Skeletal muscle tissue (tissue), 3 donors: ENCODE measurements at regions not wholly inside any gene's neighbourhood (a gene's known extent, or its start where the extent isn't known, plus 50 kb on each side); places are given as distances from the start of the nearest gene placed in this dataset.

Source experiments
- H3K27ac ChIP-seq: one replicate; pipeline ENCODE4 v1.7.0; 2013; ENCODE audit warnings: mild to moderate bottlenecking, low read depth, low read length, inconsistent platforms
- H3K27me3 ChIP-seq, 3 donors: one replicate each; pipeline ENCODE4 v1.7.0; 2013; ENCODE audit warnings: low read length in 3 of 3; ENCODE audit not compliant: control insufficient read depth in 3 of 3, insufficient read depth in 3 of 3
- H3K36me3 ChIP-seq, 3 donors: one replicate each; pipeline ENCODE4 v1.7.0; 2013; ENCODE audit warnings: low read length in 3 of 3; ENCODE audit not compliant: control insufficient read depth in 3 of 3, insufficient read depth in 3 of 3
- H3K4me1 ChIP-seq, 3 donors: one replicate each; pipeline ENCODE4 v1.7.0; 2013; ENCODE audit warnings: low read length in 3 of 3, mild to moderate bottlenecking in 3 of 3; ENCODE audit not compliant: control insufficient read depth in 3 of 3, insufficient read depth in 3 of 3
- H3K4me3 ChIP-seq, 3 donors: one replicate each; pipeline ENCODE4 v1.7.0; 2013; ENCODE audit warnings: low read length in 3 of 3
- H3K9ac ChIP-seq, 3 donors: one replicate each; pipeline ENCODE4 v1.7.0; 2013; ENCODE audit warnings: low read length in 3 of 3, mild to moderate bottlenecking in 3 of 3, moderate library complexity in 2 of 3, low read depth in 1 of 3
- H3K9me3 ChIP-seq, 3 donors: one replicate each; pipeline ENCODE4 v1.7.0; 2013; ENCODE audit warnings: low read length in 3 of 3; ENCODE audit not compliant: control insufficient read depth in 3 of 3
- donor health status: Osteomylitis.

GRCh38 chr10:31152421-31153135 is 120.9 kb upstream of the ZNF438 start:
- Histone ChIP-seq H3K9ac (no peak overlapping the region), H3K27me3 (no peaks in the 10 kb centered on the region), H3K27ac (no peak overlapping the region), H3K9me3 (no peaks in the 10 kb centered on the region), H3K36me3 (no peaks in the 10 kb centered on the region), H3K4me1 (peaks cover 7 to 18% (median 16%) of the 10 kb centered on the region in 3 donors), H3K4me3 (no peak overlapping the region)

GRCh38 chr10:31153161-31153560 is 121.5 kb upstream of the ZNF438 start:
- H3K27ac ChIP-seq, result no peak overlapping the region

GRCh38 chr10:31153692-31154091 is 122.0 kb upstream of the ZNF438 start:
- Histone ChIP-seq H3K4me3 (no peak overlapping the region), H3K9me3 (no peaks in the 10 kb centered on the region), H3K27me3 (no peaks in the 10 kb centered on the region), H3K9ac (no peak overlapping the region), H3K27ac (no peak overlapping the region), H3K4me1 (peaks cover 12 to 23% (median 21%) of the 10 kb centered on the region in 3 donors), H3K36me3 (no peaks in the 10 kb centered on the region)

More at GRCh38 chr10:31153161-31153560, 121.5 kb upstream of the ZNF438 start:
- Histone ChIP-seq H3K9ac (no peak overlapping the region), H3K4me1 (peaks cover 12 to 23% (median 21%) of the 10 kb centered on the region in 3 donors), H3K27me3 (no peaks in the 10 kb centered on the region), H3K4me3 (no peak overlapping the region), H3K9me3 (no peaks in the 10 kb centered on the region), H3K36me3 (no peaks in the 10 kb centered on the region)

- Histone ChIP-seq H3K4me3 (no peak overlapping the region), H3K4me1 (peaks cover 12 to 23% (median 21%) of the 10 kb centered on the region in 3 donors), H3K27ac (no peak overlapping the region), H3K9me3 (no peaks in the 10 kb centered on the region), H3K9ac (no peak overlapping the region), H3K36me3 (no peaks in the 10 kb centered on the region), H3K27me3 (no peaks in the 10 kb centered on the region)
Observed at GRCh38 chr10:31154996-31155395, 123.3 kb upstream of the ZNF438 start.

- H3K36me3 ChIP-seq, result no peaks in the 10 kb centered on the region
- H3K9me3 ChIP-seq, result no peaks in the 10 kb centered on the region
- peak overlapping the region; percentile 12 to 66 (median 51) for H3K4me3 ChIP-seq
- peaks cover 12 to 23% (median 21%) of the 10 kb centered on the region in 3 donors for H3K4me1 ChIP-seq
- H3K27ac ChIP-seq, result peak overlapping the region; percentile 79
- peak overlapping the region in 2 of 3 donors; percentile 24 to 42 for H3K9ac ChIP-seq
- H3K27me3 ChIP-seq, result no peaks in the 10 kb centered on the region
Observed at GRCh38 chr10:31157123-31158010, 125.7 kb upstream of the ZNF438 start.

- H3K27ac ChIP-seq, result peak overlapping the region; percentile 79
- H3K27me3 ChIP-seq, result no peaks in the 10 kb centered on the region
- peak overlapping the region in 2 of 3 donors; percentile 24 to 42 for H3K9ac ChIP-seq
- H3K4me3 ChIP-seq, result peak overlapping the region; percentile 12 to 66 (median 51)
- H3K9me3 ChIP-seq, result no peaks in the 10 kb centered on the region
- peaks cover 12 to 17% (median 17%) of the 10 kb centered on the region in 3 donors for H3K4me1 ChIP-seq
- no peaks in the 10 kb centered on the region for H3K36me3 ChIP-seq
Observed at GRCh38 chr10:31158011-31158658, 126.5 kb upstream of the ZNF438 start.

GRCh38 chr10:31166606-31167005 is 134.9 kb upstream of the ZNF438 start:
- Histone ChIP-seq H3K4me3 (no peak overlapping the region), H3K9me3 (peaks cover 0 to 4% (median 0%) of the 10 kb centered on the region in 3 donors), H3K4me1 (no peaks in the 10 kb centered on the region), H3K27me3 (no peaks in the 10 kb centered on the region), H3K9ac (no peak overlapping the region), H3K36me3 (no peaks in the 10 kb centered on the region), H3K27ac (no peak overlapping the region)

GRCh38 chr10:31170636-31171035 is 139.0 kb upstream of the ZNF438 start:
- H3K27me3 ChIP-seq, result no peaks in the 10 kb centered on the region
- no peaks in the 10 kb centered on the region for H3K36me3 ChIP-seq
- no peak overlapping the region for H3K27ac ChIP-seq
- no peaks in the 10 kb centered on the region for H3K4me1 ChIP-seq
- H3K4me3 ChIP-seq, result no peak overlapping the region
- no peak overlapping the region for H3K9ac ChIP-seq
- H3K9me3 ChIP-seq, result peaks cover 0 to 4% (median 4%) of the 10 kb centered on the region in 3 donors

- Histone ChIP-seq H3K9ac (no peak overlapping the region), H3K4me3 (peak overlapping the region in 1 of 3 donors; percentile 6), H3K4me1 (no peaks in the 10 kb centered on the region), H3K9me3 (peaks cover 0 to 5% (median 4%) of the 10 kb centered on the region in 3 donors), H3K27ac (no peak overlapping the region), H3K36me3 (no peaks in the 10 kb centered on the region), H3K27me3 (no peaks in the 10 kb centered on the region)
Observed at GRCh38 chr10:31171402-31172083, 139.9 kb upstream of the ZNF438 start.
